H54 (cell line): ENCODE measurements at regions not wholly inside any gene's neighbourhood (a gene's known extent, or its start where the extent isn't known, plus 50 kb on each side); places are given as distances from the start of the nearest gene placed in this dataset.
"Not testable (repeated sequence)": the region's sequence is repeated elsewhere in the genome, so short reads cannot be mapped to it uniquely, and the experiment has no call there.

Source experiments
- DNase-seq: peaks from one replicate; pipeline ENCODE4 v3.0.0; 2011; ENCODE audit warnings: low spot score, mixed read lengths; ENCODE audit not compliant: insufficient read length
- FAIRE-seq: peaks from 3 replicates; lab custom pipeline; 2011; peaks lifted over from hg19 to GRCh38; lab: Jason Lieb, UNC
- POLR2A ChIP-seq: IDR thresholded peaks from 2 replicates; pipeline ENCODE4 v1.6.1; 2011; ENCODE audit warnings: low read depth, mild to moderate bottlenecking, low read length

- FAIRE-seq: no peak
- no peak for TF ChIP-seq POLR2A
- DNase-seq: no peak
These were observed 66.8 kb upstream of the RASGRP1 start for GRCh38 chr15:38631119-38632075.

DNA sequence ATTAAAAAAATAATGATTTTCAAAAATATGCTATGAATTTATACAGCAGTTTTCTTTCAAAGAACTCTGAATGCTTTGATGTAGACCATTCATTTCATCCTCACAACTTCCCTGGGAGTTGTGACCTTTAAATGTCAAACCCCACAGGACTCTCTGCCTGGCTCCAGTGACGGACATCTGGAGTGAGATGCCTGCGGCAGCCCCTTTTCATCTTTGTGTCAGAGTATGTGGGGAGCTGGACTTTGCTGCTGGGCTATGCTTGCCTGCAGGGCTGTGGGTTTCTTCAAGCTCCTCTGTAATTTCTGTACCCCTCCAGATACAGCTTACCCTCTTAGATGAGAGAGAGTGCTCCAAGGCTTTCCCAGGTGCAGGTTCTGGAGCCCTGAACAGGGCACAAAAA is 70.6 kb upstream of the RASGRP1 start:
- no peak for DNase-seq
- TF ChIP-seq POLR2A: no peak
- FAIRE-seq: no peak

- no peak for DNase-seq
- no peak for FAIRE-seq
- no peak for TF ChIP-seq POLR2A
These were observed 72.0 kb upstream of the RASGRP1 start for GRCh38 chr15:38636597-38636996.

DNA sequence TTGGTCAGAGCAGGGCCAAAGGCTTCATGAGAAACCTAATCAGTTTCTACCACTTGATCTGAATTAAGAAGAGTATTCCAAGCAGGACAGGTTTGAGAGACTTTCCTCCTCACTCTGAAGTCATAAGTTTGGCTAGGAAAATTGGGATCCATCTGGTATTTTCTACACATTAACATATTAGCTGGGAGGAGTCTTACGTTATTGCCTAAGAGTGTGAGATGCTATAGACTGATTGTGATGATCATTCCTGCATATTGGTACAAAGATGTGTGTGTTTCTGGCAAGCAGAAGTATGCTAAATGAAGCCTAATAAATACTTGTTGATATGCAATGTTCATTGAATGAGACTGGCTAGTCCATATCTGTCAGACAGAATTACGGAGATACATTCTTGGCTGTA is 73.5 kb upstream of the RASGRP1 start:
- TF ChIP-seq POLR2A: no peak
- no peak for DNase-seq
- no peak for FAIRE-seq

- FAIRE-seq: no peak
These were observed 74.2 kb upstream of the RASGRP1 start for GRCh38 chr15:38638811-38639210.

DNA sequence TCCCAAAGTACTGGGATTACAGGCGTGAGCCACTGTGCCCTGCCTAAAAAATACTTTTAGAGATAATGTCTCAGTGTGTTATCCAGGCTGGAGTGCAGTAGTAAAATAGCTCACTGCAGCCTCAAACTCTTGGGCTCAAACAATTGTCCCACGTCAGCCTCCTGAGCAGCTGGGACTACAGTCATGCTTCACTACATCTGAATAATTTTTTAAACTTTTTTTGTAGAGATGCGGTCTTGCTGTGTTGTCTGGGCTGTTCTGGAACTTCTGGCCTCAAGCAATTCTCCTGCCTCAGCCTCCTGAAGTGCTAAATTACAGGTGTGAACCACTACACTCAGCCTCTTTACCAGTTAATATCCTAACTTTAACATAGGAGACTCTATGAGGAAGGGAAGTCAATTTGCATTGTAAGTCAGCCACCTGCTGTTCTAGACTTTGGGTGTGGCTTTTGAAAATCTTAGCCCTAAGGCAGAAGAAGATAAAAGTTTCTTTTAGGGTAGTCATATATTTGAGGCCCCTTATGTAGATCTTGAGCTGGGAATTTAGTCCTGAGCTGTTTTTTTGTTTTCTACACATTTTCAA is 78.2 kb upstream of the RASGRP1 start:
- no peak for TF ChIP-seq POLR2A
- no peak for FAIRE-seq
- no peak for DNase-seq

More at GRCh38 chr15:38638811-38639210, 74.2 kb upstream of the RASGRP1 start:
- no peak for DNase-seq
- no peak for TF ChIP-seq POLR2A

- FAIRE-seq, DNase-seq: not testable (repeated sequence)
These were observed 79.7 kb upstream of the RASGRP1 start for GRCh38 chr15:38644353-38644752.

DNA sequence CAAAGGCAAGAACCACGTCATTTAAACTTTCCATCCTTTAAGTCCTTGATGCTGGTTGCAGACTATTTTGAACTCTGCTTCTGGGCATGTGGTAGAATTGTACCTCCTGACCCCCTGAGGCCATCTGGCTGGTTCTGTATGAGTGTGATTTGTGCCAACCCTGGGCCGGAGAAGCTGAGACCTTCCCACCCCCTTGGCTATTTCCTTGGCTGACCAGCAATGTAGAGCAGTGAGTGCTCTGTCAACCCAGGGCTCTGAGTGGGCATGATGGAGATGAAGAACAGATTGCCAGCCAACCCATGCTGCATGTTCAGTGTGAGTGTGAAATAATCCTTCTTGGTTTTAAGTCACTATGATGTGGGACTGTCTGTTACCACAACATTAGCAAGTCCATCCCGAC is 82.1 kb upstream of the RASGRP1 start:
- FAIRE-seq (no peak), DNase-seq (no peak)
- no peak for TF ChIP-seq POLR2A

DNA sequence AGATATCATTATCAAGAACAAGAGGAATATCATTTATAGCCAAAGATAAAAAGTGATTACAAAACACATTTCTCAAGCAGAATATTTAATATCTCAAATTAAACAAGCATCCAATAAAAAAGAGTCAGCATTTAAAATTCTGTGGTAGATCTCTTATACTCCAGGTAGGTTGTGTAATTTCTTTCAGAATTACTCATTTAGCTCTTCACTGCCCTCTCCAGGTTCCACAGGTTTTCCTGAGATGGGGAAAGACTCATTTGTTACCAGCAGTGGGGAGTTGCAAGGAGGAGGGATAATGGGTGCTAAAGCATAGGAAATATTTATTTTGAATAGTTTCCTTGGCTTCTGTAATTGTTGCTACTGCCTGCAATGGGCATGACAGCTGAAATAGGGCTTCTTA is 83.1 kb upstream of the RASGRP1 start:
- DNase-seq (no peak), FAIRE-seq (no peak)
- TF ChIP-seq POLR2A: no peak

GRCh38 chr15:38648121-38648843 is 83.7 kb upstream of the RASGRP1 start:
- no peak for TF ChIP-seq POLR2A
- FAIRE-seq: no peak
- DNase-seq: no peak

- DNase-seq: no peak
- no peak for FAIRE-seq
- no peak for TF ChIP-seq POLR2A
These were observed 85.8 kb upstream of the RASGRP1 start for GRCh38 chr15:38650384-38650783.

DNA sequence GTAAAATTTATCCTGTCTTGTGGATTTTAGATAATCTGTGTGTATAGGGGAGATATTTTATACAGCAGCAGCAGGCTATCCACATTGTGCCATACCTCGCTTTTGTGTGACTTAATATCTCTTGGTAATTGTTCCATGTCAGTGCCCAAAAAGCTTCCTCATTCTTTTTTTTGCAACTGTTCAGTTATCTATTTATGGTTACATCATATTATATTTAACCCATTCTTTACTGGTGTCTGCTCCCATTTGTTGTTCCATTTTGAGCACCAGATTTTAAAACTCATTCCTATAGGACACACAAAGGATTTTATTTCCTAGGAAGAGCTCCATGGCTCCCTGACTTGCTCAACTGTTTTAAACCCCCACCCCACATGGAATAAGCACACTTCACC is 86.3 kb upstream of the RASGRP1 start:
- FAIRE-seq (no peak), DNase-seq (no peak)
- no peak for TF ChIP-seq POLR2A

GRCh38 chr15:38651328-38652038 is 86.9 kb upstream of the RASGRP1 start:
- DNase-seq (no peak), FAIRE-seq (no peak)
- TF ChIP-seq POLR2A: no peak
